Stimulated activated naive B cell treated with anti-CD40 and anti-IgM and Interleukin-4, amounts not matched to agents 10 μg/mL and 1 μg/mL and 100 μg/mL, for 72 hours (primary cell): ENCODE measurements at regions not wholly inside any gene's neighbourhood (a gene's known extent, or its start where the extent isn't known, plus 50 kb on each side); places are given as distances from the start of the nearest gene placed in this dataset.
A peak's percentile ranks its signal among the peaks of the same experiment; 100 is the strongest.
"Not testable (repeated sequence)": the region's sequence is repeated elsewhere in the genome, so short reads cannot be mapped to it uniquely, and the experiment has no call there.

ENCODE experiments used
- ATAC-seq, 2 donors: fragments of 150-1000 bp; cut with Tn5 transposase; replicated peaks; 2 replicates each; pipeline ENCODE4 v1.10.0; 2021; ENCODE audit warnings: moderate library complexity in 1 of 2
- DNase-seq: peaks from one replicate; pipeline ENCODE4 v3.0.0; 2021
- H3K27ac Mint-ChIP-seq: one replicate; pipeline ENCODE4 v1.8.0; 2022; ENCODE audit warnings: mild to moderate bottlenecking, mixed read lengths
- H3K27me3 Mint-ChIP-seq, 2 donors: one replicate each; pipeline ENCODE4 v1.8.0; 2022; ENCODE audit warnings: mixed read lengths in 2 of 2
- H3K36me3 Mint-ChIP-seq, 2 donors: one replicate each; pipeline ENCODE4 v1.8.0; 2022; ENCODE audit warnings: mixed read lengths in 2 of 2, mild to moderate bottlenecking in 1 of 2
- H3K4me1 Mint-ChIP-seq, 2 donors: one replicate each; pipeline ENCODE4 v1.8.0; 2022; ENCODE audit warnings: mixed read lengths in 2 of 2, mild to moderate bottlenecking in 1 of 2
- H3K4me3 Mint-ChIP-seq, 2 donors: one replicate each; pipeline ENCODE4 v1.8.0; 2022; ENCODE audit warnings: mild to moderate bottlenecking in 2 of 2, mixed read lengths in 2 of 2, moderate library complexity in 1 of 2
- H3K9me3 Mint-ChIP-seq, 2 donors: one replicate each; pipeline ENCODE4 v1.8.0; 2022; ENCODE audit warnings: mixed read lengths in 2 of 2, mild to moderate bottlenecking in 1 of 2

GRCh38 chr10:81473755-81474154 is 401.2 kb upstream of the NRG3 start:
- Mint-ChIP-seq H3K27me3 (no peaks in the 10 kb centered on the region), H3K27ac (no peak overlapping the region), H3K4me3 (no peak overlapping the region), H3K36me3 (no peaks in the 10 kb centered on the region), H3K9me3 (peaks cover 3 to 4% of the 10 kb centered on the region in 2 donors), H3K4me1 (no peaks in the 10 kb centered on the region)
- ATAC-seq (no peak), DNase-seq (no peak)

GRCh38 chr10:81479316-81479715 is 395.7 kb upstream of the NRG3 start:
- Mint-ChIP-seq H3K27me3 (no peaks in the 10 kb centered on the region), H3K27ac (no peak overlapping the region), H3K36me3 (no peaks in the 10 kb centered on the region), H3K4me1 (no peaks in the 10 kb centered on the region), H3K9me3 (no peaks in the 10 kb centered on the region), H3K4me3 (no peak overlapping the region)
- DNase-seq = no peak
- ATAC-seq = no peak

- no peak overlapping the region for H3K4me3 Mint-ChIP-seq
- H3K9me3 Mint-ChIP-seq = peaks cover 3 to 4% of the 10 kb centered on the region in 2 donors
- no peaks in the 10 kb centered on the region for H3K36me3 Mint-ChIP-seq
- DNase-seq = no peak
- no peak for ATAC-seq
- H3K27ac Mint-ChIP-seq = no peak overlapping the region
- no peaks in the 10 kb centered on the region for H3K27me3 Mint-ChIP-seq
- no peaks in the 10 kb centered on the region for H3K4me1 Mint-ChIP-seq
Observed at GRCh38 chr10:81496626-81497025, 378.4 kb upstream of the NRG3 start.

GRCh38 chr10:81498011-81498551 is 376.9 kb upstream of the NRG3 start:
- H3K4me1 Mint-ChIP-seq = no peaks in the 10 kb centered on the region

GRCh38 chr10:81502677-81503359 is 372.2 kb upstream of the NRG3 start:
- Mint-ChIP-seq H3K27ac (no peak overlapping the region), H3K4me1 (no peaks in the 10 kb centered on the region), H3K36me3 (no peaks in the 10 kb centered on the region), H3K4me3 (no peak overlapping the region), H3K9me3 (peaks cover 2 to 5% of the 10 kb centered on the region in 2 donors), H3K27me3 (no peaks in the 10 kb centered on the region)
- DNase-seq (no peak), ATAC-seq (no peak)

More at GRCh38 chr10:81498011-81498551, 376.9 kb upstream of the NRG3 start:
- DNase-seq = no peak
- Mint-ChIP-seq H3K4me3 (no peak overlapping the region), H3K9me3 (peaks cover 0 to 4% of the 10 kb centered on the region in 2 donors), H3K27me3 (no peaks in the 10 kb centered on the region), H3K27ac (no peak overlapping the region), H3K36me3 (no peaks in the 10 kb centered on the region)
- ATAC-seq = no peak

GRCh38 chr10:81505777-81506176 is 369.2 kb upstream of the NRG3 start:
- H3K4me3 Mint-ChIP-seq, H3K9me3 Mint-ChIP-seq, H3K27me3 Mint-ChIP-seq, ATAC-seq, DNase-seq, H3K36me3 Mint-ChIP-seq, H3K4me1 Mint-ChIP-seq, H3K27ac Mint-ChIP-seq: not testable (repeated sequence)

GRCh38 chr10:81514811-81515210 is 360.2 kb upstream of the NRG3 start:
- no peak overlapping the region for H3K4me3 Mint-ChIP-seq
- H3K27ac Mint-ChIP-seq = no peak overlapping the region
- H3K9me3 Mint-ChIP-seq = peaks cover 6 to 8% of the 10 kb centered on the region in 2 donors
- DNase-seq (no peak), ATAC-seq (no peak)
- H3K4me1 Mint-ChIP-seq = no peaks in the 10 kb centered on the region
- no peaks in the 10 kb centered on the region for H3K36me3 Mint-ChIP-seq
- H3K27me3 Mint-ChIP-seq = no peaks in the 10 kb centered on the region

- DNase-seq (no peak), ATAC-seq (no peak)
- Mint-ChIP-seq H3K27me3 (no peaks in the 10 kb centered on the region), H3K9me3 (peaks cover 2 to 3% of the 10 kb centered on the region in 2 donors), H3K4me1 (no peaks in the 10 kb centered on the region), H3K36me3 (no peaks in the 10 kb centered on the region), H3K4me3 (no peak overlapping the region), H3K27ac (no peak overlapping the region)
Observed at GRCh38 chr10:81520688-81521087, 354.3 kb upstream of the NRG3 start.

- Mint-ChIP-seq H3K4me3 (no peak overlapping the region), H3K27ac (no peak overlapping the region), H3K27me3 (no peaks in the 10 kb centered on the region), H3K9me3 (peaks cover 2 to 3% of the 10 kb centered on the region in 2 donors), H3K4me1 (no peaks in the 10 kb centered on the region), H3K36me3 (no peaks in the 10 kb centered on the region)
- DNase-seq (no peak), ATAC-seq (no peak)
Observed at GRCh38 chr10:81524467-81524866, 350.5 kb upstream of the NRG3 start.

- ATAC-seq (no peak), DNase-seq (no peak)
- Mint-ChIP-seq H3K4me3 (no peak overlapping the region), H3K27me3 (no peaks in the 10 kb centered on the region), H3K36me3 (no peaks in the 10 kb centered on the region), H3K27ac (no peak overlapping the region), H3K4me1 (no peaks in the 10 kb centered on the region), H3K9me3 (peaks cover 0 to 3% of the 10 kb centered on the region in 2 donors)
Observed at GRCh38 chr10:81532403-81532802, 342.6 kb upstream of the NRG3 start.

- H3K27me3 Mint-ChIP-seq = no peaks in the 10 kb centered on the region
- no peak for ATAC-seq
- no peaks in the 10 kb centered on the region for H3K4me1 Mint-ChIP-seq
- peaks cover 0 to 11% of the 10 kb centered on the region in 2 donors for H3K9me3 Mint-ChIP-seq
- no peaks in the 10 kb centered on the region for H3K36me3 Mint-ChIP-seq
- H3K4me3 Mint-ChIP-seq = no peak overlapping the region
- no peak overlapping the region for H3K27ac Mint-ChIP-seq
- no peak for DNase-seq
Observed at GRCh38 chr10:81534991-81535390, 340.0 kb upstream of the NRG3 start.

GRCh38 chr10:81541517-81541916 is 333.5 kb upstream of the NRG3 start:
- H3K4me3 Mint-ChIP-seq = no peak overlapping the region
- no peaks in the 10 kb centered on the region for H3K27me3 Mint-ChIP-seq
- no peaks in the 10 kb centered on the region for H3K36me3 Mint-ChIP-seq
- no peak overlapping the region for H3K27ac Mint-ChIP-seq
- ATAC-seq = no peak
- no peaks in the 10 kb centered on the region for H3K4me1 Mint-ChIP-seq
- peaks cover 4 to 9% of the 10 kb centered on the region in 2 donors for H3K9me3 Mint-ChIP-seq
- no peak for DNase-seq

- no peaks in the 10 kb centered on the region for H3K27me3 Mint-ChIP-seq
- H3K9me3 Mint-ChIP-seq = peaks cover 10 to 14% of the 10 kb centered on the region in 2 donors
- no peak for DNase-seq
- H3K27ac Mint-ChIP-seq = no peak overlapping the region
- H3K36me3 Mint-ChIP-seq = no peaks in the 10 kb centered on the region
- ATAC-seq = no peak
- no peaks in the 10 kb centered on the region for H3K4me1 Mint-ChIP-seq
- no peak overlapping the region for H3K4me3 Mint-ChIP-seq
Observed at GRCh38 chr10:81546243-81546642, 328.8 kb upstream of the NRG3 start.

- H3K27ac Mint-ChIP-seq = no peak overlapping the region
- no peaks in the 10 kb centered on the region for H3K36me3 Mint-ChIP-seq
- H3K27me3 Mint-ChIP-seq = no peaks in the 10 kb centered on the region
- H3K4me1 Mint-ChIP-seq = no peaks in the 10 kb centered on the region
- no peak for ATAC-seq
- no peak for DNase-seq
- peaks cover 16 to 20% of the 10 kb centered on the region in 2 donors for H3K9me3 Mint-ChIP-seq
- no peak overlapping the region for H3K4me3 Mint-ChIP-seq
Observed at GRCh38 chr10:81548160-81548559, 326.8 kb upstream of the NRG3 start.

- peak; percentile 79 to 90 for ATAC-seq
- Mint-ChIP-seq H3K9me3 (peaks cover 8 to 12% of the 10 kb centered on the region in 2 donors), H3K4me3 (no peak overlapping the region), H3K4me1 (peaks cover 3 to 7% of the 10 kb centered on the region in 2 donors), H3K27ac (no peak overlapping the region), H3K27me3 (no peaks in the 10 kb centered on the region), H3K36me3 (no peaks in the 10 kb centered on the region)
- DNase-seq = no peak
Observed at GRCh38 chr10:81564143-81564542, 310.9 kb upstream of the NRG3 start.
